Heart left ventricle (tissue), 16 donors: ENCODE measurements at regions not wholly inside any gene's neighbourhood (a gene's known extent, or its start where the extent isn't known, plus 50 kb on each side); places are given as distances from the start of the nearest gene placed in this dataset.

Source experiments
- ATAC-seq, 4 donors: fragments of 200-7000 bp; cut with Tn5 transposase; one replicate each; pipeline ENCODE4 v1.9.1; 2020 to 2022; ENCODE audit warnings: moderate library complexity in 4 of 4, mild to moderate bottlenecking in 3 of 4, moderate number of reproducible peaks in 1 of 4
- DNase-seq, 5 donors: peaks; one replicate each; pipeline ENCODE4 v3.0.0-alpha.2; 2020
- H3K27ac ChIP-seq, 12 donors: fragments of 200-600 bp; sonication (generic) in 4 of 12; one replicate each; pipeline versions ENCODE4 v1.5.0 to v1.8.0; 2016 to 2022; ENCODE audit warnings: mild to moderate bottlenecking in 2 of 12
- H3K27me3 ChIP-seq, 9 donors: fragments of 200-600 bp; sonication (generic) in 2 of 9; one replicate each; pipeline versions ENCODE4 v1.5.1 to v1.8.0; 2016 to 2022; ENCODE audit warnings: mild to moderate bottlenecking in 3 of 9
- H3K36me3 ChIP-seq, 9 donors: fragments of 200-600 bp; sonication (generic) in 2 of 9; one replicate each; pipeline versions ENCODE4 v1.5.0 to v1.8.0; 2018 to 2022; ENCODE audit warnings: mild to moderate bottlenecking in 2 of 9
- H3K4me1 ChIP-seq, 12 donors: fragments of 200-600 bp; sonication (generic) in 4 of 12; one replicate each; pipeline versions ENCODE4 v1.5.0 to v1.8.0; 2016 to 2022; ENCODE audit warnings: mild to moderate bottlenecking in 3 of 12
- H3K4me3 ChIP-seq, 12 donors: fragments of 200-600 bp; sonication (generic) in 4 of 12; one replicate each; pipeline versions ENCODE4 v1.5.0 to v1.8.0; 2017 to 2022; ENCODE audit warnings: mild to moderate bottlenecking in 9 of 12, moderate library complexity in 4 of 12
- H3K9me3 ChIP-seq, 12 donors: fragments of 200-600 bp; sonication (generic) in 4 of 12; one replicate each; pipeline versions ENCODE4 v1.5.0 to v1.8.0; 2016 to 2022; ENCODE audit warnings: mild to moderate bottlenecking in 1 of 12
- CTCF ChIP-seq, 12 donors: fragments of 200-600 bp; sonication (generic) in 4 of 12; IDR thresholded peaks; one replicate each; pipeline versions ENCODE4 v1.5.0 to v1.8.0; 2018 to 2022; ENCODE audit warnings: antibody characterized with exemption in 12 of 12, mild to moderate bottlenecking in 5 of 12
- POLR2A ChIP-seq, 2 donors: fragments of 450-650 bp; IDR thresholded peaks; one replicate each; pipeline ENCODE4 v1.6.1; 2017; ENCODE audit warnings: antibody characterized with exemption in 2 of 2, mild to moderate bottlenecking in 2 of 2, moderate library complexity in 2 of 2
- WGBS, 4 donors: extraction: QIAGEN DNeasy Blood & Tissue Kit in 2 of 4; methylation state at CpG; one replicate each; pipeline versions ENCODE4 v1.1.5 to v1.1.7; 2013 to 2018; 5-methylcytosine and 5-hydroxymethylcytosine counted together
- intact Hi-C, 10 donors: fragments of 100-400 bp; cut with DNase I; formaldehyde crosslinking; loops; one replicate each; pipeline versions ENCODE4 v1.11.1 to v1.14.2; 2022
- donor health status: ischemic (EF 13 %, LVEDD 7.1; RV severe dilation, severe dysfunction).
- donor health status: healthy with polysubstance abuse.
- donor health status: DM: no; HTN: yes; CAD: no.
- donor health status: DM: no; HTN: no; CAD: no.
- donor health status: ischemic (EF 25% LVEDD 6.9; RV normal size, moderate dysfunction).
- donor health status: ischemic (EF 25% LVEDD 5.7; RV mildly dilated, moderate dysfunction).
- donor health status: healthy.
- donor health status: DM: yes; HTN: yes; CAD: no.
- donor health status: ischemic (EF 35%, LVEDD 5.7; RV mildly dilated, moderate dysfunction).
- donor health status: nonischemic (EF 11% LVEDD 7.7; RV severe dilation, severe dysfunction).
- donor health status: DM: yes; HTN: yes; CAD: no.
- donor health status: PGD.
- donor health status: ischemic (EF 29% LVEDD 5.4; RV normal size, mild dysfunction).
- donor health status: nonischemic (EF 23%, LVEDD 6.1; RV moderate dilation, normal function).

GRCh38 chr13:99656844-99657381, 155.6 kb downstream of the TM9SF2 start:
- no peak for ATAC-seq
- H3K4me3 ChIP-seq: no peak overlapping the region
- no peak for DNase-seq
- intact Hi-C loops: loop anchor here (1.0 to 10.0 kb wide), 15 partner anchors 40 to 1468 kb away; partner anchors contain the start of gene TMTC4 (in 1 of the 10)
- H3K4me1 ChIP-seq: peaks cover 0 to 33% (median 9%) of the 10 kb centered on the region in 12 donors
- no peaks in the 10 kb centered on the region for H3K9me3 ChIP-seq
- no peak for TF ChIP-seq POLR2A (IDR thresholded peaks at IDR 0.05)
- no peak for TF ChIP-seq CTCF (IDR thresholded peaks at IDR 0.05)
- WGBS, 4 donors: 85 to 88% (median 86%) methylated on average over 6 of the region's 6 CpGs
- peak overlapping the region in 1 of 12 donors; percentile 85 for H3K27ac ChIP-seq
- H3K27me3 ChIP-seq: peaks cover 0 to 15% (median 0%) of the 10 kb centered on the region in 9 donors
- H3K36me3 ChIP-seq: no peaks in the 10 kb centered on the region

DNA sequence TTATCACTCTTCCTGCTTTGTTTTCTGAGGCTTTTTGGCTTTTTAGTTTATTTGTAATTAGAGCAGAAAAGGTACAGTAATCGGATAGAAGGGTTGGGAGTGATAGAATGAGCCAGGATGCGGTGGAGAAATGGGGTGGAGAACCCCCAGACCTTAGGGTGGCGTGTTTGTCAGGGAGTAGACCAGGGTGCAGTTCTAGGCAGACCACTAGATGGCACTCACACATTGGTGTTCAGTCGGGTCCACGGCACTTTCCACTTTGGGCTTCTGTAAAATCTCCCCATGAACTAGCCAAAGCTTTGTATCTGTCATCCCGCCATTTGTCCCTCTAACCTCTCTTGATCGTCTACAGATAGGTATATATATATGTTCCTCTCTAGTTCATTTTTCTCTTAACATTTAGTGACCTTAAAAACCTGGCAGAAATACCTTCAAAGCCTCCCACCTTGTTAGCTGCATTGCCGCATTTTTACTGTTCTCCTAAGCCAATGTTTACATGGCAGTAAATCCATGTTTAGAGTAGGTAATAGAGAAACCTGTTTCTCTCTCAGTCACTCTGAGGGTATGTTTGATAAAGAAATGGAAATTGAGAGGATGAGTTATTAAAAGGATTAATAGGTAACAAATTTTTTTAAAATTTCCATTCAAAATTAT, 154.9 kb downstream of the TM9SF2 start:
- H3K4me1 ChIP-seq: peaks cover 0 to 33% (median 9%) of the 10 kb centered on the region in 12 donors
- no peak overlapping the region for H3K27ac ChIP-seq
- 17 to 18% (median 18%) methylated on average over 8 of the region's 8 CpGs for WGBS, 4 donors
- intact Hi-C loops: loop anchor here (1.0 to 10.0 kb wide), 15 partner anchors 39 to 1469 kb away; partner anchors contain the start of gene TMTC4 (in 1 of the 10)
- TF ChIP-seq POLR2A (IDR thresholded peaks at IDR 0.05) (no peak), CTCF (IDR thresholded peaks at IDR 0.05) (peak; percentile 80 to 95 (median 88))
- peak overlapping the region in 1 of 12 donors; percentile 2 for H3K4me3 ChIP-seq
- no peaks in the 10 kb centered on the region for H3K36me3 ChIP-seq
- H3K27me3 ChIP-seq: peaks cover 0 to 15% (median 0%) of the 10 kb centered on the region in 9 donors
- peak in 3 of 4 donors; percentile 68 to 75 (median 68) for ATAC-seq
- peak; percentile 61 to 75 (median 71) for DNase-seq
- H3K9me3 ChIP-seq: no peaks in the 10 kb centered on the region

GRCh38 chr13:99655351-99656091, 154.2 kb downstream of the TM9SF2 start:
- Histone ChIP-seq H3K27ac (no peak overlapping the region), H3K27me3 (peaks cover 0 to 15% (median 0%) of the 10 kb centered on the region in 9 donors), H3K4me1 (peaks cover 0 to 33% (median 9%) of the 10 kb centered on the region in 12 donors), H3K4me3 (no peak overlapping the region), H3K36me3 (no peaks in the 10 kb centered on the region), H3K9me3 (no peaks in the 10 kb centered on the region)
- intact Hi-C loops: loop anchor here (1.0 to 10.0 kb wide), 15 partner anchors 38 to 1469 kb away; partner anchors contain the start of gene TMTC4 (in 1 of the 10)
- ATAC-seq: no peak
- TF ChIP-seq POLR2A (IDR thresholded peaks at IDR 0.05) (no peak), CTCF (IDR thresholded peaks at IDR 0.05) (no peak)
- 79 to 83% (median 81%) methylated on average over 17 of the region's 17 CpGs for WGBS, 4 donors
- no peak for DNase-seq

- DNase-seq (no peak), ATAC-seq (no peak)
- 79 to 88% (median 83%) methylated on average over 4 of the region's 4 CpGs for WGBS, 4 donors
- peaks cover 0 to 15% (median 0%) of the 10 kb centered on the region in 9 donors for H3K27me3 ChIP-seq
- no peak overlapping the region for H3K4me3 ChIP-seq
- H3K36me3 ChIP-seq: no peaks in the 10 kb centered on the region
- peaks cover 0 to 29% (median 7%) of the 10 kb centered on the region in 12 donors for H3K4me1 ChIP-seq
- H3K9me3 ChIP-seq: no peaks in the 10 kb centered on the region
- intact Hi-C loops: loop anchor here in 9 of 10 donors (5.0 to 10.0 kb wide), 6 partner anchors 241 to 1471 kb away; partner anchors contain the start of genes GGACT (in 1 of the 9) and TMTC4 (in 1 of the 9)
- TF ChIP-seq CTCF (IDR thresholded peaks at IDR 0.05): no peak
- TF ChIP-seq POLR2A (IDR thresholded peaks at IDR 0.05): no peak
- H3K27ac ChIP-seq: no peak overlapping the region
Observed at GRCh38 chr13:99654076-99654475, 152.8 kb downstream of the TM9SF2 start.
